ENCODE measurements at regions not wholly inside any gene's neighbourhood (a gene's known extent, or its start where the extent isn't known, plus 50 kb on each side); places are given as distances from the start of the nearest gene placed in this dataset.

GRCh38 chr12:38132139-38132538 is 184.4 kb upstream of the ALG10B start:
- Histone ChIP-seq H3K27me3 (peaks cover 0 to 24% (median 0%) of the 10 kb centered on the region in 9 donors), H3K4me1 (no peaks in the 10 kb centered on the region), H3K27ac (no peak overlapping the region), H3K36me3 (no peaks in the 10 kb centered on the region), H3K4me3 (no peak overlapping the region), H3K9me3 (peaks cover 0 to 2% (median 0%) of the 10 kb centered on the region in 12 donors)
- DNase-seq (no peak), ATAC-seq (no peak)
- intact Hi-C loops (cut with DNase I): no loop called here
- 32 to 76% (median 40%) methylated on average over 2 of the region's 2 CpGs for WGBS, 4 donors
- no peak for TF ChIP-seq CTCF (IDR thresholded peaks at IDR 0.05)
- TF ChIP-seq POLR2A (IDR thresholded peaks at IDR 0.05): no peak

GRCh38 chr12:38137287-38137686 is 179.3 kb upstream of the ALG10B start:
- 87 to 91% (median 88%) methylated on average over 12 of the region's 12 CpGs for WGBS, 4 donors
- no peak for ATAC-seq
- intact Hi-C loops (cut with DNase I): loop anchor here in 2 of 10 donors (5.0 kb wide), 2 partner anchors 180 to 965 kb away; partner anchors contain the start of gene ALG10B (in 1 of the 2)
- Histone ChIP-seq H3K27ac (no peak overlapping the region), H3K9me3 (peaks cover 0 to 2% (median 0%) of the 10 kb centered on the region in 12 donors), H3K4me3 (no peak overlapping the region), H3K27me3 (peaks cover 0 to 28% (median 10%) of the 10 kb centered on the region in 9 donors), H3K4me1 (peaks cover 0 to 11% (median 5%) of the 10 kb centered on the region in 12 donors), H3K36me3 (no peaks in the 10 kb centered on the region)
- DNase-seq: no peak
- no peak for TF ChIP-seq POLR2A (IDR thresholded peaks at IDR 0.05)
- no peak for TF ChIP-seq CTCF (IDR thresholded peaks at IDR 0.05)

GRCh38 chr12:38137716-38138115 is 178.9 kb upstream of the ALG10B start:
- WGBS, 4 donors: 39 to 75% (median 49%) methylated on average over 6 to 16 of the region's 16 CpGs
- peaks cover 0 to 1% (median 0%) of the 10 kb centered on the region in 12 donors for H3K9me3 ChIP-seq
- TF ChIP-seq POLR2A (IDR thresholded peaks at IDR 0.05): no peak
- TF ChIP-seq CTCF (IDR thresholded peaks at IDR 0.05): no peak
- peaks cover 0 to 11% (median 5%) of the 10 kb centered on the region in 12 donors for H3K4me1 ChIP-seq
- no peaks in the 10 kb centered on the region for H3K36me3 ChIP-seq
- intact Hi-C loops (cut with DNase I): loop anchor here in 7 of 10 donors (1.0 to 5.0 kb wide), 4 partner anchors 177 to 965 kb away; partner anchors contain the start of gene ALG10B (in 4 of the 7)
- no peak overlapping the region for H3K27ac ChIP-seq
- H3K4me3 ChIP-seq: no peak overlapping the region
- peaks cover 0 to 26% (median 10%) of the 10 kb centered on the region in 9 donors for H3K27me3 ChIP-seq
- no peak for DNase-seq
- no peak for ATAC-seq

GRCh38 chr12:38138225-38139221 is 178.1 kb upstream of the ALG10B start:
- ATAC-seq (peak in 3 of 4 donors; percentile 48 to 71 (median 59)), DNase-seq (peak in 4 of 5 donors; percentile 51 to 64 (median 58))
- H3K4me1 ChIP-seq: peaks cover 0 to 11% (median 5%) of the 10 kb centered on the region in 12 donors
- H3K36me3 ChIP-seq: no peaks in the 10 kb centered on the region
- TF ChIP-seq POLR2A (IDR thresholded peaks at IDR 0.05) (no peak), CTCF (IDR thresholded peaks at IDR 0.05) (peak; percentile 94 to 99 (median 98))
- H3K4me3 ChIP-seq: peak overlapping the region in 10 of 12 donors; percentile 20 to 55 (median 36)
- intact Hi-C loops (cut with DNase I): loop anchor here in 7 of 10 donors (1.0 to 5.0 kb wide), 4 partner anchors 176 to 964 kb away; partner anchors contain the start of gene ALG10B (in 4 of the 7)
- WGBS, 4 donors: 6 to 17% (median 11%) methylated on average over 53 to 54 of the region's 54 CpGs
- no peak overlapping the region for H3K27ac ChIP-seq
- no peaks in the 10 kb centered on the region for H3K9me3 ChIP-seq
- H3K27me3 ChIP-seq: peaks cover 0 to 21% (median 10%) of the 10 kb centered on the region in 9 donors

Measured in heart left ventricle (tissue), 16 donors.